Skeletal muscle tissue (tissue), 3 donors: ENCODE measurements at regions not wholly inside any gene's neighbourhood (a gene's known extent, or its start where the extent isn't known, plus 50 kb on each side); places are given as distances from the start of the nearest gene placed in this dataset.

ENCODE experiments used
- H3K27ac ChIP-seq: one replicate; pipeline ENCODE4 v1.7.0; 2013; ENCODE audit warnings: mild to moderate bottlenecking, low read depth, low read length, inconsistent platforms
- H3K27me3 ChIP-seq, 3 donors: one replicate each; pipeline ENCODE4 v1.7.0; 2013; ENCODE audit warnings: low read length in 3 of 3; ENCODE audit not compliant: control insufficient read depth in 3 of 3, insufficient read depth in 3 of 3
- H3K36me3 ChIP-seq, 3 donors: one replicate each; pipeline ENCODE4 v1.7.0; 2013; ENCODE audit warnings: low read length in 3 of 3; ENCODE audit not compliant: control insufficient read depth in 3 of 3, insufficient read depth in 3 of 3
- H3K4me1 ChIP-seq, 3 donors: one replicate each; pipeline ENCODE4 v1.7.0; 2013; ENCODE audit warnings: low read length in 3 of 3, mild to moderate bottlenecking in 3 of 3; ENCODE audit not compliant: control insufficient read depth in 3 of 3, insufficient read depth in 3 of 3
- H3K4me3 ChIP-seq, 3 donors: one replicate each; pipeline ENCODE4 v1.7.0; 2013; ENCODE audit warnings: low read length in 3 of 3
- H3K9ac ChIP-seq, 3 donors: one replicate each; pipeline ENCODE4 v1.7.0; 2013; ENCODE audit warnings: low read length in 3 of 3, mild to moderate bottlenecking in 3 of 3, moderate library complexity in 2 of 3, low read depth in 1 of 3
- H3K9me3 ChIP-seq, 3 donors: one replicate each; pipeline ENCODE4 v1.7.0; 2013; ENCODE audit warnings: low read length in 3 of 3; ENCODE audit not compliant: control insufficient read depth in 3 of 3
- donor health status: Osteomylitis.

GRCh38 chr15:69949485-69949884, 148.2 kb downstream of the TLE3 start:
- Histone ChIP-seq H3K4me1 (no peaks in the 10 kb centered on the region), H3K9me3 (no peaks in the 10 kb centered on the region), H3K4me3 (no peak overlapping the region), H3K27ac (no peak overlapping the region), H3K36me3 (no peaks in the 10 kb centered on the region), H3K27me3 (no peaks in the 10 kb centered on the region), H3K9ac (no peak overlapping the region)

GRCh38 chr15:69951256-69951897, 146.3 kb downstream of the TLE3 start:
- Histone ChIP-seq H3K27me3 (no peaks in the 10 kb centered on the region), H3K9ac (no peak overlapping the region), H3K9me3 (no peaks in the 10 kb centered on the region), H3K27ac (no peak overlapping the region), H3K36me3 (no peaks in the 10 kb centered on the region), H3K4me3 (no peak overlapping the region), H3K4me1 (no peaks in the 10 kb centered on the region)

DNA sequence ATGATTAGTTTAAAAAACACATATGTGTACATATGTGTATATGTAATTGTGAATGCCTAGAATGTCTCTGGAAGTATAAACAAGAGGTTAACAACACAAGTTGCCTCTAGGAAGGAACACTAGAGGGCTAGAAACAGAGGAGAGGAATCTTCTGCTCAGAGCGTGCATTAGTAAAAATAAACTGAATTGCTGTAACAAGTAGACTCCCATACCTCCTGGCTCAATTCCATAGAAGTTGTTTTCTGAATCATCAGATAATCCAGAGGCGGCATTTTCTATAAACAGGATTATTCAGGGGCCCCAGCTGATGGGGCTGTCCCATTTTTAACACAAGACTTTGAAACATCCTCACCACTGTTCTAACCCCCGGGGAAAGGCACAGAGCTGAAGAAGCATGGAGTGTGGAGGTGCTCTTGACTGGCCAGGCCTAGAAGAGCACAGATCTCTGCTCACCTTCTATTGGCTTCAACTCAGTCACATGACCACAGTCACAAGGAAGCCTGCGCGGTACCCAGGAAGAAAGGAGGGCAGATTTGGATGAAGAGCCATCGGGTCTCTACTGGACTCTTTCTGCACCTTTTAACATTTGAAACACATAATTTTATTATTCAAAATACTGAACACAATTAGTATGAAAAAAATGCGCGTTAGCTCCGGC, 145.7 kb downstream of the TLE3 start:
- Histone ChIP-seq H3K27me3 (no peaks in the 10 kb centered on the region), H3K27ac (no peak overlapping the region), H3K4me1 (no peaks in the 10 kb centered on the region), H3K4me3 (no peak overlapping the region), H3K36me3 (no peaks in the 10 kb centered on the region), H3K9ac (no peak overlapping the region), H3K9me3 (no peaks in the 10 kb centered on the region)

GRCh38 chr15:69953051-69953450, 144.7 kb downstream of the TLE3 start:
- no peaks in the 10 kb centered on the region for H3K9me3 ChIP-seq
- no peak overlapping the region for H3K9ac ChIP-seq
- no peaks in the 10 kb centered on the region for H3K4me1 ChIP-seq
- no peak overlapping the region for H3K4me3 ChIP-seq
- H3K27ac ChIP-seq: no peak overlapping the region
- no peaks in the 10 kb centered on the region for H3K36me3 ChIP-seq
- H3K27me3 ChIP-seq: no peaks in the 10 kb centered on the region

DNA sequence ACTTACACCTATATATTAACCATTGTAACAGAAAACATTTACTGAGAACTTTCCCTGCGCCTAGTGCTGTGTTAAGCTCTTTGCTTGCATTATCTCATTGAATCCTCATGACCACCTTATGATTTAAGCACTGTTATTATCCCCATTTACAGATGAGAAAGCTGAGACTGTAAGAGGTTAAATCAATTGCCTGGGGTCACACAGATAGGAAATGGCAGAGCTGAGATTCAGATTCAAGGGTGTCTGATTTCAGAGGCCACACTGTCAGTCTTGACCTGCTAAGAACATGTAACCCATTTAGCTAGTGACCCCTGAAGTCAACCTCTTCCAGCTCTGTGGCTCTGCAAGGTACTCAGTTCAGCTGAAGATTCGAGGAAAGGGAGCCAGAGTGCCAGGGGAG, 143.9 kb downstream of the TLE3 start:
- Histone ChIP-seq H3K4me3 (no peak overlapping the region), H3K36me3 (no peaks in the 10 kb centered on the region), H3K27me3 (no peaks in the 10 kb centered on the region), H3K9ac (no peak overlapping the region), H3K27ac (no peak overlapping the region), H3K4me1 (no peaks in the 10 kb centered on the region), H3K9me3 (no peaks in the 10 kb centered on the region)

DNA sequence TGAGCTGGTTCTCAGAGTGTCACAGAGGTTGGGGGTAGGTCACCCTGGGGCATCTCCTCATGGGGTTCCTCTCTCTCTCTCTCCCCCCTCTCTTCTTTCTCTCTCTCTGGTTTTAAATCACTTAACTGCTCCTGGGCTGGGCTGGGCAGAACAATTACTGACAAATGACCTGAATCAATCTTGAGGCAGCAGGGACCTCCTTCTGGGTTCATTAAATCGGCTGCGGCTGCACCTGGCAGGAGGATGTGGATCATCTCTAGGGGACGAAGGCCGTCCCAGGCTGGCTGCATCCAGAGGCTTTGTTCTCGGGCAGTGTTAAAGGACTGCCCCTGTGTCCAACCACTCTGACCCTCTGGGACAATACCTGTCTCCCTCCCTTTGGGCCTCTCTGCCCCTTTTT, 143.1 kb downstream of the TLE3 start:
- no peak overlapping the region for H3K27ac ChIP-seq
- no peaks in the 10 kb centered on the region for H3K27me3 ChIP-seq
- H3K36me3 ChIP-seq: no peaks in the 10 kb centered on the region
- H3K4me3 ChIP-seq: no peak overlapping the region
- H3K4me1 ChIP-seq: no peaks in the 10 kb centered on the region
- H3K9me3 ChIP-seq: no peaks in the 10 kb centered on the region
- no peak overlapping the region for H3K9ac ChIP-seq

DNA sequence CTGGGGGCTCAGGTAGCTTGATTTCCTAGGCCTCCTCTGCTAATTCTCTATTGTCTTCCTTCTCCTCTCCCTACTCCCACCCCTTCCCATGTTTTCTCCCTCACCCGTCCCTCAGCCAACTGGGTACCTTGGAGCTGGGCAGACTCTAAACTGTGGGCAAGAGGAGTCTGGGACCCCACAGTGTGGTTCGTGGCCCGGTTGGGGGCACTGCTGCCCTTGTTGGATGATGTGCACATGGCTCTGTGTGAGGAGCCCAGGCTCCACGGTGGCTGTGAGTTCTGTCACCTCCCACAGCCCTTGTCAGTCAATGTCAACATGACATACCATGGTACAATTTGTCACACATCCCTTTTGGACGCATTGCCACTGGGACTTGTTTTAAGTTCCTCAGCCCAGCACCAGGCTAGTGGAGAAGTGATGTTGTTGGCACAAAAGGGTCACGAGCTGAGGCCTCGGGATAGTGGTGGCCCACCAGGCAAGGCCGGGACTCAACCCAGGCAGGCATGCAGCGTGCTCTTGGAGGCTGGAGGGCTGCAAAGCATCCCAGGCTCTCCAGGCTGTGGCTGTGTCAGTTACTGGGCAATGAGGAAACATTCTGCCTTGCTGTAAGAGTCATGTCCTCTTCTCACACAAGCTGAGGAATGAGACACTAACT, 142.3 kb downstream of the TLE3 start:
- Histone ChIP-seq H3K27ac (no peak overlapping the region), H3K9me3 (no peaks in the 10 kb centered on the region), H3K27me3 (no peaks in the 10 kb centered on the region), H3K4me3 (no peak overlapping the region), H3K36me3 (no peaks in the 10 kb centered on the region), H3K9ac (no peak overlapping the region), H3K4me1 (no peaks in the 10 kb centered on the region)

GRCh38 chr15:69956417-69956816, 141.3 kb downstream of the TLE3 start:
- H3K27me3 ChIP-seq: no peaks in the 10 kb centered on the region
- H3K4me1 ChIP-seq: no peaks in the 10 kb centered on the region
- H3K9me3 ChIP-seq: no peaks in the 10 kb centered on the region
- no peak overlapping the region for H3K9ac ChIP-seq
- H3K36me3 ChIP-seq: no peaks in the 10 kb centered on the region
- no peak overlapping the region for H3K27ac ChIP-seq
- H3K4me3 ChIP-seq: no peak overlapping the region

DNA sequence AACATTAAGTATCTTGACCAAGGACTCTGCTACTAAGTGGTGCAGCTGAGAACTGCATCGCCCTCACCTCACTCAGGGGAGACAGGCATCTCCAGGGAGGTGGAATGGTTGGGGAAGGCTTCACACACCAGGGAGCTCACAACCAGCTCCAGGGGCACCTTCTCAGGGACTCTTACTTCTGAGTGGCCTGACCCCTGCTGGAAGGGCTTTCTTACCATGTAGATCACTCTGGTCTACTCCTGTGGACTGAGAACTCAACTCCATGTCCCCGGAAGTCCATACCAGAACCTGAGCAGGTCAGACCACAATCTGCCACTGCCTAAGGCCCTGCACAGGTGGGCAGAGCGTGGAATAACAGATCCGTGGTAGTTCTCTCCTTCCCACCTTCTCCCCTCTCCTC, 140.5 kb downstream of the TLE3 start:
- Histone ChIP-seq H3K27me3 (no peaks in the 10 kb centered on the region), H3K9me3 (no peaks in the 10 kb centered on the region), H3K4me3 (no peak overlapping the region), H3K27ac (no peak overlapping the region), H3K36me3 (no peaks in the 10 kb centered on the region), H3K4me1 (no peaks in the 10 kb centered on the region), H3K9ac (no peak overlapping the region)

GRCh38 chr15:69958496-69959084, 139.1 kb downstream of the TLE3 start:
- H3K4me1 ChIP-seq: no peaks in the 10 kb centered on the region
- no peaks in the 10 kb centered on the region for H3K36me3 ChIP-seq
- H3K27me3 ChIP-seq: no peaks in the 10 kb centered on the region
- no peak overlapping the region for H3K27ac ChIP-seq
- no peaks in the 10 kb centered on the region for H3K9me3 ChIP-seq
- no peak overlapping the region for H3K9ac ChIP-seq
- H3K4me3 ChIP-seq: no peak overlapping the region
